Adrenal gland (tissue), 5 donors: ENCODE measurements at regions not wholly inside any gene's neighbourhood (a gene's known extent, or its start where the extent isn't known, plus 50 kb on each side); places are given as distances from the start of the nearest gene placed in this dataset.

ENCODE experiments used
- POLR2A ChIP-seq, 2 donors: fragments of 450-650 bp; IDR thresholded peaks; one replicate each; pipeline ENCODE4 v1.6.1; 2017; ENCODE audit warnings: antibody characterized with exemption in 2 of 2, mild to moderate bottlenecking in 2 of 2, moderate library complexity in 1 of 2
- TF ChIP-seq, protein P1 (sequence below), 6 experiments: fragments of 450-650 bp in 4 of 6; fragments of 200-600 bp in 2 of 6; sonication (generic) in 1 of 6; IDR thresholded peaks; 1 replicate in 5 of 6; 2 replicates in 1 of 6; pipeline versions ENCODE4 v1.5.1 to v1.8.0; 2016 to 2021; ENCODE audit warnings: antibody characterized with exemption in 6 of 6, mild to moderate bottlenecking in 2 of 6, moderate library complexity in 1 of 6
- donor health status: DM: no; HTN: no; CAD: no.

DNA sequence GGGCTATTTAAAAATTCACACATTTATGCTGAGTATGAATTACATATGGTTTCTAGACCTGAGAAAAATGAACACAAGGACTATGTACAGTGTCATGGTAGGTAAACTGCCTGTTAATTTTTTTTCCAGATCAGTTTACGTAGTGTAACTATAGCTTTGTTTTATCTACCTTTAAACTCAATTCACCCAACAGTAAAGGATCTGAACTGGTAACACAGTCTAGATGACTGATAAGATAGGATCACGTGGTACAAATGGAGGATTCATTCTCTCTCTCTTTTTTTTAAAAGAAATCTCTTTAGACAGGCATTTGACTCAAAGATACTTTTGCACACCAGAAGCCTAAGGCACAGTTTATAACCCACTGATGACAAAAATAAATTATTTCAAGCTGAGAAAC lies 130.8 kb upstream of the ATP2B1 start:
- no peak for TF ChIP-seq POLR2A (IDR thresholded peaks at IDR 0.05)
- TF ChIP-seq, protein P1, sequence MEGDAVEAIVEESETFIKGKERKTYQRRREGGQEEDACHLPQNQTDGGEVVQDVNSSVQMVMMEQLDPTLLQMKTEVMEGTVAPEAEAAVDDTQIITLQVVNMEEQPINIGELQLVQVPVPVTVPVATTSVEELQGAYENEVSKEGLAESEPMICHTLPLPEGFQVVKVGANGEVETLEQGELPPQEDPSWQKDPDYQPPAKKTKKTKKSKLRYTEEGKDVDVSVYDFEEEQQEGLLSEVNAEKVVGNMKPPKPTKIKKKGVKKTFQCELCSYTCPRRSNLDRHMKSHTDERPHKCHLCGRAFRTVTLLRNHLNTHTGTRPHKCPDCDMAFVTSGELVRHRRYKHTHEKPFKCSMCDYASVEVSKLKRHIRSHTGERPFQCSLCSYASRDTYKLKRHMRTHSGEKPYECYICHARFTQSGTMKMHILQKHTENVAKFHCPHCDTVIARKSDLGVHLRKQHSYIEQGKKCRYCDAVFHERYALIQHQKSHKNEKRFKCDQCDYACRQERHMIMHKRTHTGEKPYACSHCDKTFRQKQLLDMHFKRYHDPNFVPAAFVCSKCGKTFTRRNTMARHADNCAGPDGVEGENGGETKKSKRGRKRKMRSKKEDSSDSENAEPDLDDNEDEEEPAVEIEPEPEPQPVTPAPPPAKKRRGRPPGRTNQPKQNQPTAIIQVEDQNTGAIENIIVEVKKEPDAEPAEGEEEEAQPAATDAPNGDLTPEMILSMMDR (IDR thresholded peaks at IDR 0.05) = no peak
